ENCODE measurements at regions not wholly inside any gene's neighbourhood (a gene's known extent, or its start where the extent isn't known, plus 50 kb on each side); places are given as distances from the start of the nearest gene placed in this dataset.

DNA sequence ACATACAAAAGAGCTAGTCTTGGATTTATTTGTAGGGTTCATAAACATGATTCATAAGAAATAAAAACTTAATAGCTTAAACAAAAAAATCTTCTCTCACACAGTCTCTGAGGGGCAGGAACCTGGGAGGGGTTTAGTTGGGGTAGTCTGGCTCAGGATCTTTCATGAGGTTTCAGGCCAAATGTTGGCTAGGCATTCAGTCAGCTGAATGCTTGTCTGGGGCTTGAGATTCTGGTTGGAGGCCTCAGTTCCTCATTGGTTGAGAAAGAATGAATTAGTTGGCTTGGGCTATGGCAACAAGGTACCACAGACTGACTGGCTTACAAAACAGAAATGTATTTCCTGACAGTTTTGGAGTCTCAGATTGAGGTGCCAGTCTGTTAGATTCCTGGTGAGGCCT, 74.3 kb downstream of the ANKRD7 start:
- no peak for DNase-seq

DNA sequence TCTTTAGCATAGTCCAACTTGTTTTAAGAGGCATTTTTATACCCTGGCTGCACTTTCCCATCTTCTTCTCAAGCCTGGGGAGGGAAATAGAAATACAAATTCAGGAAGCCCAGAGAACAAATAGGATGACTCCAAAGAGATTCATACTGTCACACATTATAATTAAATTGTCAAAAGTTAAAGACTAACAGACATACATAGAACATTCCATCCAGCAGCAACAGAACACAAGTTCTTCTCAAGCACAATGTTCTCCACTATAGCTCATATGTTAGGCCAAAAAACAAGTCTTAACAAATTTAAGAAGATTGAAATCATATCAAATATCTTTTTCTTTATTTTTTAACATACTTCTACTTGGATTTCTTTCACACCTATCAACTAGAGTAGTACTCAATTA, 75.7 kb downstream of the ANKRD7 start:
- no peak for DNase-seq

DNA sequence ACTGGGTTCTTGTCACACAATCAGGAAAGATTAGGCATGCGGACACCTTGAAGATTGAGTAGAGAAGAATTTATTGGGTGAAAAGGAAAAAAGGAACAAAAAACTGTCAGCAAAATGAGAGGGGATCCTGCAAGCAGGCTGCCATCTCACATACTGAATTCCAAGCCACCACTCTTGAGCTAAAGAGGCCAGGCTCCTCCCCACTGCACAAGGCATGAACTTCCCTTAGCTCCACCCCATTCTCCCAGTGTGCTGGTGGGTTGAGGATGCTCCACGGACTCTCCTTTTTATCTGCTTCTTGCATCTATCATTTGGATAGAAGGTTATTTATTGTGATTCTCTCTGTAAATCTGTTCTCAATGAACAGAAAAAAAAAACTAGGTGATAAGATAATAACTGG, 79.6 kb downstream of the ANKRD7 start:
- no peak for DNase-seq

DNA sequence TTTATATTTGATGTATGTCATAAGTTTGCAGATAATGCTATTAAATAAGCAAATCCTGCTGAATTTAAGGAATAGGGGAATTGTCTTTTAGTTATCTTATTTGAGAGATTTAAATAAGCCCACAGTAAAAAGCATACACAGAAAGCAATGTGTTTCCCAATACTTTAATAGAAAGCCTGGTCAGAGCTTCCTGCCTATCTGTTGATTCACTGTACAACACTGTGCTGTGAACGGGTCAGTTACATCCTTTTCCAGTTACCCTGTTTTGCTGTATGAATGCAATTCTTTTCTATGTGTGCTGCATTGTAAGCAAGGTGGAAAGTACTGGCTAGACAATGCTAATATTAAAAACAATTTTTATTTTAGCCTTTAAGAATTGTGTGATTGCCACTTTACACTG, 81.2 kb downstream of the ANKRD7 start:
- DNase-seq: no peak

DNA sequence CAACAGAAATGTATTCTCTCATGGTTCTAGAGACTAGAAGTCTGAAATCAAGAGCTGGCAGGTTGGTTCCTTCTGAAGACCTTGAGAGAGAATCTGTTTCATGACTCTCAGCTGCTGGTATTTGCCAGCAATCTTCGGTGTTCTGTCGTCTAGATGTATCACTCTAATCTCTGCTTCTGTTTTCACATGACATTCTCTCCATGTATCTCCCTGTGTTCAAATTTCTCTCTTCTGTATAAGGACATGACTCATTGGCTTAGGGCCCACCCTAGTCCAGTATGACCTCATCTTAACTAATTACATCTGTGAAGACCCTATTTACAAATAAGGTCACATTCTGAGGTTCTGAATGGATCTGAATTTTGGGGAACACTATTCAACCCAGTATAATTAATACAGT, 82.3 kb downstream of the ANKRD7 start:
- no peak for DNase-seq

DNA sequence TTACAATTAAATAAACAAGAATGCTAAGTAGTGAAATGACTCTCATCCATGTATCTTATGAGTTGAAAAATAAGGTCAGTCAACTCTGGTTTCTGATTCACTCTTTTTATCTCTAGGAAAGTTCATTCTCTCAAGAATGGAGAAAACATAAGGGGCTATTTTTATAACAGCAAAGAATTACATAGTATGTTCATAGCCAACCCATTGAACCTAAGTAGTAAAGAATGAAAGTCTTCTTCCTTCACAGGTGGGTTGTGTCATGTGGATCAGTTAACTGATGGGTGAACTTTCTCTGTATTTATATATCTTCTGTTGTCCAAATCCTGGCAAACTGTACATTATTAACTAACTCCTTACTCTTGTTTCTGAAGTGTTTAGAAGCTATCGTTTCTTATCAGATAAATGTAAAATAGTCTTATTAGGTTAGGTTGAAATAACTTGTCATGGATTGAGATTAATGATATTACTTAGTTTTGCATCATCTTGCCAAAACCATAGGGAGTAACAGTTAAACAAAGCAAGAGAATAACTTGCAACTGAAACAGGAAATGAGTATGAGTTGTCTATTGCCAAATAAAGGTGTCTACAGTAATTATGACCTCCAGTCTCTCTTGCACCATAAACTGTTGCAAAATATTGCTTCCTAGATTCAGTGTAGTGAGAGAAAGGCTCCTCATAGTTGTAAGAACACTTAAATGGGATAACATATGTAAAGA, 86.8 kb downstream of the ANKRD7 start:
- DNase-seq: peak; percentile 72

DNA sequence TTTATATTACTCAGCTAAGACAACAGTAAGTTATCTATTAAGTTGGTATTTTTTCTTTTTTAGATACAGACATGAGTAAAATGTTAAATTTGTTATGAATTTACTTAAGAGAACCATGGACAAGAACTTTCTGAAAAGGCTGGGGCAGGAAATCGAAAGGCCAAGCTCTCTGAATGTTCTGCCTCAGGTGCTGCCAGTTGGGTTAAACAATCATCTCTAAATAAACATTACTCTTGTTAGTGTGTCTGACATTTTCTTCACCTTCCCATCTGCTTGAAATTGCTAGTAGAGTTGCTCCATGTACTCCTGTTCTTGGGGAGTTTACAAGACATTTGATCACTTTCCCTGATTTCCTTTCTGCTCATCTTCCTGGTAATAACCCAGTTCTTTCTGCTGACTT, 87.5 kb downstream of the ANKRD7 start:
- DNase-seq: peak; percentile 60

DNA sequence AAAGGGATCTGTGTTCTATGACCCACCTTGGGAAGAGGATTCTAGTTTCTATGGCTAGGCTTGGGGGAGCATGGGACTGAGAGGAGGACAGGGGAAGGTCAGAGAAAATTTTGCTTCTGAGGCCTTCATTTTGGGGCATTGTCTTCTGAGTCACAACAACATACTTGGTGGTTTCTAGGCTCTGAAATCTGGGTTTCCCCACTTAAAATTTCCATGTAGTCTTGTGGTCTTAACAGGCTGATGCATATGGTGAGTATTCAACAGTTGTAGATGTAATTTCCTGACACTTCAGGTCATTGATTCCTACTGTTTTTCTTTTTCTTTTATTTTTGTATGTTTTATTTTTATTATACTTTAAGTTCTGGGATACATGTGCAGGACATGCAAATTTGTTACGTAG, 88.5 kb downstream of the ANKRD7 start:
- no peak for DNase-seq

DNA sequence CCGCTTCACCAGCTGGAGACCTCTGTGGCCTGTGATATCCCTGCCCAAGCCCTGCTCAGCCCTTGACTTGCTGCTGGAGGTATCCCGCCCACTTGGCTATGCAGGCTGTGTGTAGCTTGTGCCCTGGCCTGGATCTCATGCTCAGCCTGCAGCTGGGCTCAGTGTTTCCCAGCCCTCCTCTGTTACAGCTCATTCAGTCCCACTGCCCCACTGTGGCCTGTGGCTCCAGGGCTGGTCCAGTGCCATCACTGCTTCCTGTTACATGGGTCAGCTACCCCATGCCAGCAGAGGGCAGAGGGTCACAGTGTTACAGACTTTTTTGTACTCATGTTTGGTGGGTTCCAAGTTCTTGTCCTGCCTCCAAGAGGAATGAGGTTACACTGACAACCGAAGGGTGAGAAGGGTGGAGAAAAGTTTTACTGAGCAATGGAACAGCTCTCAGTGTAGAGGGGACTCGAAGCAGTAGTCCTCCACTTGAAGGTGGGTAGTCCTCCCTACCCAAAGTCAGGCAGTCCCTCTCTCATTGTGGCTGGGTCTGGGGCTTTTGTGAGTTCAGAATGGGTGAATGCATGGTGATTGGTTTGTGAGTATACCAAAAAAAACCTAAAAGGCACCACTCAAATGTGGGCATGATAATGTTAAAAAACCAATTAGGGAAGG, 100.4 kb downstream of the ANKRD7 start:
- no peak for DNase-seq

DNA sequence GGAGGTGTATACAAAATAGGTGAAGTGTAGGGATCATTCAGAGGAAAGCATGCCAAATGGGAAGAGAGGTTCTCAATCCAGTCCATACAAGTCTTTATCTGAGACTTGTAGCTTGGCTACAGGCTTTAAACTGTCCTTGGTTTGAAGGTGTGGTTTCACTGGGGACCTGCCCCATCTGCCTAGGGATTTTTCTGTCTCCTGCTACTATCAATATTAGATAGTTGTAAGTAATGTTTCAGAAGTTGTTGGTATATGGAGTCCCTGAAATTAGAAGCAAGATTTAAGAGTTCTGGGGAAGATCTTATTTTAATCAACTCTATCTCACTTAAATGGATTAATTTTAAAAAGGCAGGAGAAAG, 100.9 kb downstream of the ANKRD7 start:
- DNase-seq: no peak

DNA sequence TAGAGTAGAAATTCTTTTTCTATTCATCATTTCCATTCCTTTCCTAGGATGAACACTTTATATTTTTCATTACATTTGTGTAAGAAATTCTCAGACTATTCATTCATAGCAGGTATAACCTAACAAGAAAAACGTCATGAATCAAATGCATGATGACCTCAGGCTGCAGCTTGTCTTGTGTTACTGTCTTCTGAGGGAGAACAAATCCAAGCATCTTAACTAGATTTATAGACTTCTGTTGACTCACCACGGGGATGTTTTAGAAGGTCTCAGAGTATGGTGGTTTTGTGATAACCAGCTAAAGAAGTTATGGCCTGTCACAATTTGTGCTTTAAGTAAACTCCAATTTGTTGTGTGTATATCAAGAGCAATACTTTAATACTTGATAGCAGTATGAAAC, 102.7 kb downstream of the ANKRD7 start:
- peak; percentile 60 for DNase-seq

DNA sequence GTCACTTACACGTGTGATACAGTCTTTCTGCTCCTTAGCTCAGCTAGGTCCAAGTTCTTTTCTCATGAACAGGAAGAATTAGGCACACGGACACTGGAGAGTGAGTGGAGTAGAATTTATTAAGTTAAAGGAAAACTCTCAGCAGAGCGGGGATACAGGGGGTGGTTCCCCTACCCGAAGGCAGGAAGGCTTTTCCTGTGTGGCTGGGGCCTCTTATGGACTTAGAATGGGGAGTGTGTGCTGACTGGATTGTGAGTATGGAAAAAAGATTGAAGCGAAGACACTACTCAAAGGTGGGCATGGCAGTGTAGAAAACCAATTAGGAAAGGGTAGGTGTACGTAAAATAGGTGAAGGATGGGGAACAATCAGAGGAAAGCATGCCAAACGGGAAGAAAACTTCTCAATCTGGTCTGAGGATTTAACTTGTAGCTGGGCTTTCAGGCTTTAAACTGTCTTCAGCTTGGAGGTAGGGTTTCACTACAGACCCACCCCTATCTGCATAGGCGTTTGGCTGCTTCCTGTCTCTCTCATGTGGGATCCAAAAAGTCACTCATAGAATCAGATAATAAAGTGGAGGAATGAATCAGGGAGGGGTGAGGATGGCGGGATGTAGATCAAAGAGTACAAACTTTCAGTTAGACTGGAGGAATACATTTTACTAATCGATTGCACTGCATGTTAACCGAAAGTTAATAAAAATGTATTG, 104.2 kb downstream of the ANKRD7 start:
- DNase-seq: no peak

DNA sequence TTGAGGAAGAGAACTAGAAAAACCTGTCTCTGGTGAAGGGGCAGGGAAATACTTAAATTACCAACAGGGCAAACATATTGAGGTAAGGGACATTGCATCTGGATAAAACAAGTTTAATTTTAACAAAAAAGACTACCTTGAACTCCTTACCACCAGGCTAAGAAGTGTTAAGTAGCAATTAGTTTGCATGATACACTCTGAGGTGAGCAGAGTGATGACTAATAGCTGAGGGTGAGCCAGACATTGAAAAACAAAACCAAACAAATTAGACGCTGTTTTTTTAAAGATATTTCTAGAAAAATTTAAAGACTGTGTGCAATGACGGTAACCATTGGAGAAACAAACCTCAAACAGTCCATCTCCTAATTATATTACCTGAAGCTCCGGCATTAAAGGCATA, 105.9 kb downstream of the ANKRD7 start:
- DNase-seq: peak; percentile 57

DNA sequence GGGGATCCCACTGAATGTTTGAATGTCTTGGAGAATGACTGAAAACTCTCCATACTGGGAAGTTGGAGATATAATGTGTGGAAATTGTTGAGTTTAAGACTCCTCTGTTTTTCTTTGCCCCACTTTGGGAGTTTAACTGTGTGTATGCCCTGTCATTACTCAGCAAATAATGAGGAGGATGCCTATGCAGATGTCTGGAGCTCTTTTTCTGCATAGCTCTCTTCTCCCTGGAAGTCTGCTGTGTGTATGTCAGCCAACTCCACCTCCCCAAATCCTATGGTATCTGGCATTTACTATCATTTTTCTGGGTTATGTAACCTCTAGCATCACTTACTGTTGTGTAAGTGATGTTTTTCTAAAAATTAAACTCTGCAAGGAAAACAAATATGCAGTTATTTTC, 122.2 kb downstream of the ANKRD7 start:
- no peak for DNase-seq

DNA sequence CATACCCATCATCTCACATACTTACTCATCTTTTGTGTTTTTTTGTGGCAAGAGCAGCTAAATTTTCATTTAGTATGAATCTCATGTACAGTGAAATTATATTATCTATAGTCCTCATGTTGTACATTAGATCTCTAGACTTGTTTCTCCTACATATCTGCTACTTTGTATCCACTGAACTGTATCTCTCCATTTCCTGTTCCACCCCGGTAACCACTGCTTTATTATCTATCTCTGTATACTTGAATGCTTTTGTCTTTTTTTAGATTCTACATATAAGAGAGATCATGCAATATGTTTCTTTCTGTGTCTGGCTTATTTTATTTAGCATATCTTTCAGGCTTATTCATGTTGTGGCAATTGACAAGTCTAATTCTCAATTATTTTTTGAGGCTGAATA, 125.1 kb downstream of the ANKRD7 start:
- DNase-seq: no peak

DNA sequence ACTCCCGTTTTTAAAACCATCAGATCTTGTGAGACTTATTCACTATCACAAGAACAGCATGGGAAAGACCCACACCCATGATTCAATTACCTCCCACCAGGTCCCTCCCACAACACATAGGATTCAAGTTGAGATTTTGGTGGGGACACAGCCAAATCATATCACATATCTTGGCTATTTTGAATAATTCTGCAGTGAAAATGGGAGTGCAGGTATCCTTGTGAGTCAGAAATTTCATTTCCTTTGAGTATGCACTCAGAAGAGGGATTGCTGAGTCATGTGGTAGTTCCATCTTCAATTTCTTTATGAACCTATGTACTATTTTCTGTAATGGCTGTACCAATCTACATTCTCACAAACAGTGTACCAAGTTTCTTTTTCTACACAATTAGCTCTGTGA, 125.8 kb downstream of the ANKRD7 start:
- no peak for DNase-seq

DNA sequence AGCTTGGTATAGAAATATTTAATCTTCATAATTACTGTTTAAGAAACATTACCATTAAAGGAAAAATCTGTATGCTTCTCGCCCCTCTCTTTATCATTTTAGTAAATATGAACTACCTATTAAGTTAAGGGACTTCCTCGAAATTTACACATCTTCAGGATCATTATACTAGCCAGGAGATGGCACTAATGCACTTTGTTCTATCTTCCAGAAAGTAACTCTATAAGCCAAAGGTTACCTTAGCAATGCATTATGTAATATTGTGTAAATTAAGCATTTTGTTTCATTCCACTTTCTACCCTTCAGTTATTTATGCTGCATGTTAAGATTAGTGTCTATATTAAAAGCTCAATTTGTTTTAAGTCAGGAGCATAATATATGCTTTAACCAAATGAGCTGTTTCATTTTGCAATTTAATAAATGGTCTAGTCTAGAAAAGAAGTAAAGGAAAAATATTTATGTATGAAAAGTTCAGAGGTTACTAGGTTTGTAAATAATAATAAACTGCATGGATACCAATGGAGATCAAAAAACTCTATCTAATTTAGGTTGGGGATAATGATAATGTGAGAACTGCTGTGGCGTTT, 128.5 kb downstream of the ANKRD7 start:
- peak; percentile 23 for DNase-seq

DNA sequence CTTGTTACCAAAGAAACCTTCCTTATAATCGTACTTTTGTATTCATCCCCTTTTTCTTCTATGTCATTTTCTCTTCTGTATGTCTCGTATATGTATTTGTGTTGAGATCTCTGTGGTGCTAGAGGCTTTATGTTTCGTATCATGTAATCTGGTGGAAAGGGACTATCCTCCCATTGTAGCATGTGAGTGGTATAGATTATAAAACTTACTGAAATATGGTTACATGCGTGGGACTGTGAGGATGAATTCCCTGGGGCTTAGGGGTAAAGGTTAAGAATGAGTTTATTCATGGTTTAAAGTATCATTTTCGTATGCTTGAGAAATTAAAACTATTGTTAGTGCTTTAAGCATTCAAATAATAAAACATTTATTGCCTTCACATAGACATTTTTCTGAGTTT, 141.9 kb downstream of the ANKRD7 start:
- DNase-seq: no peak

DNA sequence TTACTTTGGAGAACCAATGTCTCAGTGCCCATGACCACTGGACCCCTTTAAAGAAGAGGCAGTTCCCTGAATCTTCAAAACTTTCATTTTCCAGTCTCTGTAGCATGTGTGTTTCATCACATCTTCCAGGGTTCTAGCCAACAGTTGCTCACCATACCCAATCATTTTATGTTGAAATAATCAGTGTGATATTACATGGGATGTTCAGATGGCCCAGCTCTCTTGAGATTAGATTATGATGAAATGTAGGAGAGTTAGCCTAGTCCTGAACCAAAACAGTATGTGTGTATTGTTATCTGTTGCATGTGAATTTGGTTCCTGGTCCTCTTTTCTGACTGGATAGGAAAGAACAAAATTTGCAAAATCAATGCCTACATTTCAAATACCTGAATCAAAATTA, 144.5 kb downstream of the ANKRD7 start:
- DNase-seq: no peak

DNA sequence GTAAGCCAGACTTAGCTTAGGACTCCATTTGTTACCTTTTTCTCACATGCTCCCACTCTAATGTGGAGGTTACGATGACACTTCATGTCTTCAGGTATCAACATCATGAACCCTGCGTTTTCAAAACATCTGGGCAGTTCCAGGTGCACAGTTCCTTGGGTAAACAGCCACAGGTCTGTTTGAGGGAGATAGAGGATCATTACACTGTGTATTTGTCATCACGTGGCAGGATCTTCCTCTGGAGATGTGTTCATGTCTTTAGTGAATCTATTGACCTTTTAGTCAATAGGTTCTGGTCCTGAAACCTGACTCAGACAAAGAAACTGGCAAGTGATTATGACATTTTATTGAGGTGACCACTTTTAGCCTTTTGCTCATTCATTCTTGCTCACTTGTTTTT, 145.5 kb downstream of the ANKRD7 start:
- DNase-seq: no peak

DNA sequence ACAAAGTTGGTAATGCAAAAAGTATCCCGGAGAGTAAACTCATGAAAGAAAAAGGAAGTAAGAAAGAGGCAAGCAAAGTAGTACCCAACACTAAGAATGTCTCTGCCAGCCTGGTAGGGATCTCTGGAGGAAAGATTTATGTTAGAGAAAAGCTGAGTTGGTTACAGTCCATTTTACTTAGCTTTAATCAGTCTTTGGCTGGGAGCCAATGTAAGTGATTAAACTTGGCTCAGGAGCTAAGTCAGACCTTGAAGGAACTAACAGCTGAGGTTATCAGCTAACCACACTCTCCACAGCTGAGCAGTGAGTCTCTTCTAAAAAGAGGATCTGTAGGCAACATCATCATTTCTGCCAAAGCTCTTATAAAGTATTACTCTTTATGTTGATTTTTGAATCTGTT, 148.0 kb downstream of the ANKRD7 start:
- peak; percentile 22 for DNase-seq

DNA sequence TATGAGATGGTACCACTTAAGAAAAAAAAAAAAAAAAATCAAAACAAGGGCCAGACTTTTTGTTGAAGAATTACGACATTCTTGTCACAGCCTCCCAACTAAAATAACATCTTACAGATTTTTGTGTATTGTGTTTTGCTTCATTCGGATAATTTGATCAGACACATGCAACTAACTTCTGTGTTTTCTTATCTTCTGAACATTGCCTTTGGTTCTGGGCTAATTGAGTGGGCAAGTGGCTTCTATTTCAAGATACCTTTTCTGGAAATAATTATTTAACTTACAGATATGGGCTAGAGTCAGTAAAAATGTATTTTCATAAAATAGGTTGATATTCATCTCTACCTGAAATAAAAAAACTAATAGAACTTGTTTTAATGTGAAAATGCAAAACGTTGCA, 165.1 kb downstream of the ANKRD7 start:
- no peak for DNase-seq

DNA sequence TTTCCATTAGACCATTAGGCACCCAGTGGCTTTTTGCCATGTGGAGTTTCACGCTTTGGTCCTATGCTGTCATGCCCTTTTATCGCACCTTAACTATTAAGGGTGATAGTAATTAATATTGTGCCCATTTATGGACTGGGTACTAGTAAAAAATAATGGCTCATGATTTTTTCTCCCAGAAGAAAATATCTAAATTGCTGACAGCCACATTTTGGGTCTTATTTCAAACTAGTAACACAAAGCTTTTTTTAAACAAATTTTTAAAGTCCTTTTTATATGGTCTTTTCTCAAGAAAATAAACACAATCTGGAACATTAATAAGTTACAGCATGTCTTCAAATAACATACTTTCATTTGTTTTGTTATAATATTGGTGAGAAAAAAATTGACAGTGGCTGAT, 179.7 kb downstream of the ANKRD7 start:
- DNase-seq: no peak

DNA sequence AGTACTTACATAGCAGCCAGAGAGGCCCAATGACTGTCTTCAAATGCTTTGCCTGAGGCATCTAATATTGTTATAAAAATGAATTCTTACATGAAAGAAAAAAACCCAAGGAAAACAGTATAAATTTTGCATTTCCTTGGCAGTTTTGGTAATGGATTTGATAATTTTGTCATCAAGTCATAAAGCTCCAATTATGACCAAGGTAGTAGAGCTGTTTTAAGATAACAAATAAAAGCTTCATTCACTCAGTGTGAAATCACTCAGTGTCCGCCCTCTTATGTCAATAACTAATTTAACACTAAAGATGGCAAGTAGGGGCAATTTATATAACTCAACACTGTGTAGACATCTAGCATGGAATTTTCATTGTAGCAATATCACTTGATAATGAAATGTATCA, 193.9 kb downstream of the ANKRD7 start:
- DNase-seq: no peak

All from kidney glomerular epithelial cell (primary cell).